ENCODE measurements at regions not wholly inside any gene's neighbourhood (a gene's known extent, or its start where the extent isn't known, plus 50 kb on each side); places are given as distances from the start of the nearest gene placed in this dataset.
"Not testable (repeated sequence)": the region's sequence is repeated elsewhere in the genome, so short reads cannot be mapped to it uniquely, and the experiment has no call there.

DNA sequence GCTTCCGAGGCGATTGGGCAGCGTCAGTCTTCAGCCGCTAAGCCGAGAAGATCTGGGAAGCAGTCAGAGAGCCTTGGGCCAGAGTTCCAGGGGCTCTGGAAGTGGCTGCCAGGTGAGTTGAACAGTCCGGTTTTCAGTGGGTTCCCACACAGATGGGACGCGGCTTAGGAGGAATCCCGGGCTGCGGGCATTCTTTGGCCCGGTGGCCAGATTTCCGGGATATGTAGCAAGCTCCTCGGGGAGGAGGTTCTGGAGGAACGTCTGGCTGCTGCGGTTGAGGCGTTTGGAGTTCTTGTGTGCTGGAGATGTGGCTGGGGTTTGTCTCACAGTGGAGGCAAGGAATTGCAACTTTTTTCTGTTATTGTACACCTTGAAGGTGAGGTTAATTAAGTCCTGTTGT lies 182.6 kb downstream of the CD83 start:
- H3K9me3 ChIP-seq; H3K79me2 ChIP-seq (ENCODE audit: insufficient read depth); H3K9me2 ChIP-seq; H3K9ac ChIP-seq; H3K36me3 ChIP-seq (replicated peaks in 1 of 2; ENCODE audit: control insufficient read depth in 1 of 2, insufficient read depth in 2 of 2, low read length in 1 of 2); H3F3A ChIP-seq (replicated peaks; ENCODE audit: insufficient read depth); H4K20me1 ChIP-seq (ENCODE audit: insufficient read depth); DNase-seq; H3K4me2 ChIP-seq; POLR2A ChIA-PET; H3K4me3 ChIP-seq (ENCODE audit: low read depth in 2 of 2, low read length in 1 of 2); H3K27ac ChIP-seq (ENCODE audit: low read depth in 2 of 2, low read length in 1 of 2); H3K4me1 ChIP-seq (ENCODE audit: control insufficient read depth in 1 of 2, insufficient read depth in 2 of 2, low read depth in 1 of 2, low read length in 1 of 2); CTCF ChIA-PET; H2AFZ ChIP-seq (ENCODE audit: low read depth); H3K27me3 ChIP-seq (ENCODE audit: insufficient read depth): not testable (repeated sequence)
- 68% methylated on average over 6 of the region's 16 CpGs for WGBS (ENCODE audit: low lambda C conversion rate)

DNA sequence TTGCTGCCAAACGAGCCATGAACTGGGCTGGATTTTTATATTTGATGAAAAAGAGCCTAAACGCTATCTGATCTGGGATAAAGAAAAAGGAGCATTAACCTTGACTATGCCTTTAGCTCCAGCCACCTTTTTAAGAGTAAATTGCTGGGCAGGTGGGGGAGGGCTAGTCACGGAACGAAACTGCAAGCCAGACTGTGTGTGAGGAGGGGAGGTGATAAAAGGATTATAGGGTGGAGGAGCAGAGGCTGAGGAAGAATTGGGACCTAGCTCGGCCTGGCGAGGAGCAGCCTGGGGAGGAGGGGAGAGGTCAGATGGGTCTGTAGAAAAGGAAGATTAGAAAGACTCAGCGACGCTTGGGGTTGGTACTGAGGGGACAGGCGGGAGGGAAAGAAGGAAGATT lies 183.1 kb downstream of the CD83 start:
- DNase-seq; H3K27ac ChIP-seq (ENCODE audit: low read depth in 2 of 2, low read length in 1 of 2); H3K9ac ChIP-seq; H3K79me2 ChIP-seq (ENCODE audit: insufficient read depth); H3K27me3 ChIP-seq (ENCODE audit: insufficient read depth); H3K4me3 ChIP-seq (ENCODE audit: low read depth in 2 of 2, low read length in 1 of 2); H3K4me2 ChIP-seq; H2AFZ ChIP-seq (ENCODE audit: low read depth); H4K20me1 ChIP-seq (ENCODE audit: insufficient read depth); H3K36me3 ChIP-seq (replicated peaks in 1 of 2; ENCODE audit: control insufficient read depth in 1 of 2, insufficient read depth in 2 of 2, low read length in 1 of 2); H3K9me2 ChIP-seq; H3K9me3 ChIP-seq; H3F3A ChIP-seq (replicated peaks; ENCODE audit: insufficient read depth); H3K4me1 ChIP-seq (ENCODE audit: control insufficient read depth in 1 of 2, insufficient read depth in 2 of 2, low read depth in 1 of 2, low read length in 1 of 2); CTCF ChIA-PET; POLR2A ChIA-PET: not testable (repeated sequence)
- WGBS (ENCODE audit: low lambda C conversion rate), result 43% methylated on average over 6 of the region's 9 CpGs

- H4K20me1 ChIP-seq (ENCODE audit: insufficient read depth); H3K4me3 ChIP-seq (ENCODE audit: low read depth in 2 of 2, low read length in 1 of 2); H3K27ac ChIP-seq (ENCODE audit: low read depth in 2 of 2, low read length in 1 of 2); DNase-seq; H3K27me3 ChIP-seq (ENCODE audit: insufficient read depth); H3K79me2 ChIP-seq (ENCODE audit: insufficient read depth); H3K9ac ChIP-seq; CTCF ChIA-PET; H3K36me3 ChIP-seq (replicated peaks in 1 of 2; ENCODE audit: control insufficient read depth in 1 of 2, insufficient read depth in 2 of 2, low read length in 1 of 2); H3K9me2 ChIP-seq; POLR2A ChIA-PET; H3K9me3 ChIP-seq; H3F3A ChIP-seq (replicated peaks; ENCODE audit: insufficient read depth); H2AFZ ChIP-seq (ENCODE audit: low read depth); H3K4me1 ChIP-seq (ENCODE audit: control insufficient read depth in 1 of 2, insufficient read depth in 2 of 2, low read depth in 1 of 2, low read length in 1 of 2); H3K4me2 ChIP-seq: not testable (repeated sequence)
- WGBS (ENCODE audit: low lambda C conversion rate), result 22% methylated on average over 9 of the region's 9 CpGs
Measured at GRCh38 chr6:14301477-14301876, 183.9 kb downstream of the CD83 start.

DNA sequence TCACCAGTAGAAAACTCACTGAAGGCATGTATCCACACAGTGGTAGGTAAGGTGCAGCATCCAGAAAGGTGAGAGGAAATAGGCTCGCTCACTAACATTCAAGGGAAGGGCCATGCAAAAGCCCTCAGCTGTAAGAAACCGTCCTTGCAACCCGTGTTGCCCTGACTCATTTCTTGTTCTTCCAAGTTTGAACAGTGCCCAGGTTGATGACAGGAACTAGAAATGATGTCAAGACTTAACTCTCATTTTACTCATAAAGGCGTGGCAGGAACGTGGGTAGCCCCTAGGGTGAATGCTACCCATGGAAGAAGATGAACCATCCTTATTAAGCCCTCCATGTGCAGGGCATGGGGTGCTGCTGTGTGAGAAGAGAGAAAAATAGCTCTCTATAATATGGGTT lies 187.6 kb downstream of the CD83 start:
- H3K79me2 ChIP-seq (ENCODE audit: insufficient read depth), result no peaks in the 10 kb centered on the region
- ChIA-PET POLR2A (no interaction called here), CTCF (no interaction called here)
- no peaks in the 10 kb centered on the region for H3K36me3 ChIP-seq (replicated peaks in 1 of 2; ENCODE audit: control insufficient read depth in 1 of 2, insufficient read depth in 2 of 2, low read length in 1 of 2)
- H3K9me3 ChIP-seq, result no peaks in the 10 kb centered on the region
- TF ChIP-seq, protein P1, sequence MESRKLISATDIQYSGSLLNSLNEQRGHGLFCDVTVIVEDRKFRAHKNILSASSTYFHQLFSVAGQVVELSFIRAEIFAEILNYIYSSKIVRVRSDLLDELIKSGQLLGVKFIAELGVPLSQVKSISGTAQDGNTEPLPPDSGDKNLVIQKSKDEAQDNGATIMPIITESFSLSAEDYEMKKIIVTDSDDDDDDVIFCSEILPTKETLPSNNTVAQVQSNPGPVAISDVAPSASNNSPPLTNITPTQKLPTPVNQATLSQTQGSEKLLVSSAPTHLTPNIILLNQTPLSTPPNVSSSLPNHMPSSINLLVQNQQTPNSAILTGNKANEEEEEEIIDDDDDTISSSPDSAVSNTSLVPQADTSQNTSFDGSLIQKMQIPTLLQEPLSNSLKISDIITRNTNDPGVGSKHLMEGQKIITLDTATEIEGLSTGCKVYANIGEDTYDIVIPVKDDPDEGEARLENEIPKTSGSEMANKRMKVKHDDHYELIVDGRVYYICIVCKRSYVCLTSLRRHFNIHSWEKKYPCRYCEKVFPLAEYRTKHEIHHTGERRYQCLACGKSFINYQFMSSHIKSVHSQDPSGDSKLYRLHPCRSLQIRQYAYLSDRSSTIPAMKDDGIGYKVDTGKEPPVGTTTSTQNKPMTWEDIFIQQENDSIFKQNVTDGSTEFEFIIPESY (IDR thresholded peaks at IDR 0.05; ENCODE audit: borderline replicate concordance, low read depth), result no peak
- TF ChIP-seq NRF1 (IDR thresholded peaks at IDR 0.05; ENCODE audit: low read depth, low read length) (no peak), RCOR1 (IDR thresholded peaks at IDR 0.05; ENCODE audit: low read length) (no peak), FOSL2 (IDR thresholded peaks at IDR 0.05; ENCODE audit: borderline replicate concordance, low read depth) (no peak), CTCF (IDR thresholded peaks at IDR 0.05) (no peak), FOXJ3 (CRISPR knock-in tag; IDR thresholded peaks at IDR 0.05) (no peak), JUND (IDR thresholded peaks at IDR 0.05) (no peak)
- TF ChIP-seq, protein P2, sequence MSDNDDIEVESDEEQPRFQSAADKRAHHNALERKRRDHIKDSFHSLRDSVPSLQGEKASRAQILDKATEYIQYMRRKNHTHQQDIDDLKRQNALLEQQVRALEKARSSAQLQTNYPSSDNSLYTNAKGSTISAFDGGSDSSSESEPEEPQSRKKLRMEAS (IDR thresholded peaks at IDR 0.05; ENCODE audit: low read depth), result no peak
- TF ChIP-seq, protein P3, sequence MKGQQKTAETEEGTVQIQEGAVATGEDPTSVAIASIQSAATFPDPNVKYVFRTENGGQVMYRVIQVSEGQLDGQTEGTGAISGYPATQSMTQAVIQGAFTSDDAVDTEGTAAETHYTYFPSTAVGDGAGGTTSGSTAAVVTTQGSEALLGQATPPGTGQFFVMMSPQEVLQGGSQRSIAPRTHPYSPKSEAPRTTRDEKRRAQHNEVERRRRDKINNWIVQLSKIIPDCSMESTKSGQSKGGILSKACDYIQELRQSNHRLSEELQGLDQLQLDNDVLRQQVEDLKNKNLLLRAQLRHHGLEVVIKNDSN (IDR thresholded peaks at IDR 0.05; ENCODE audit: borderline replicate concordance, low read depth), result no peak
- TF ChIP-seq, protein P4, sequence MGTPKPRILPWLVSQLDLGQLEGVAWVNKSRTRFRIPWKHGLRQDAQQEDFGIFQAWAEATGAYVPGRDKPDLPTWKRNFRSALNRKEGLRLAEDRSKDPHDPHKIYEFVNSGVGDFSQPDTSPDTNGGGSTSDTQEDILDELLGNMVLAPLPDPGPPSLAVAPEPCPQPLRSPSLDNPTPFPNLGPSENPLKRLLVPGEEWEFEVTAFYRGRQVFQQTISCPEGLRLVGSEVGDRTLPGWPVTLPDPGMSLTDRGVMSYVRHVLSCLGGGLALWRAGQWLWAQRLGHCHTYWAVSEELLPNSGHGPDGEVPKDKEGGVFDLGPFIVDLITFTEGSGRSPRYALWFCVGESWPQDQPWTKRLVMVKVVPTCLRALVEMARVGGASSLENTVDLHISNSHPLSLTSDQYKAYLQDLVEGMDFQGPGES (IDR thresholded peaks at IDR 0.05; ENCODE audit: low read depth, low read length), result no peak
- no peaks in the 10 kb centered on the region for H3K9me2 ChIP-seq
- no peaks in the 10 kb centered on the region for H4K20me1 ChIP-seq (ENCODE audit: insufficient read depth)
- no peak for DNase-seq
- no peaks in the 10 kb centered on the region for H3K4me1 ChIP-seq (ENCODE audit: control insufficient read depth in 1 of 2, insufficient read depth in 2 of 2, low read depth in 1 of 2, low read length in 1 of 2)
- H3F3A ChIP-seq (replicated peaks; ENCODE audit: insufficient read depth), result no peaks in the 10 kb centered on the region
- no peak overlapping the region for H3K27ac ChIP-seq (ENCODE audit: low read depth in 2 of 2, low read length in 1 of 2)
- no peak overlapping the region for H3K4me2 ChIP-seq
- H3K4me3 ChIP-seq (ENCODE audit: low read depth in 2 of 2, low read length in 1 of 2), result no peak overlapping the region
- H2AFZ ChIP-seq (ENCODE audit: low read depth), result no peak overlapping the region
- 28% methylated on average over 5 of the region's 5 CpGs for WGBS (ENCODE audit: low lambda C conversion rate)
- H3K9ac ChIP-seq, result no peak overlapping the region
- H3K27me3 ChIP-seq (ENCODE audit: insufficient read depth), result no peaks in the 10 kb centered on the region; the same call in 1 of the 2 replicates

Data from SK-N-SH (cell line).